DND-41 (cell line): ENCODE measurements at regions not wholly inside any gene's neighbourhood (a gene's known extent, or its start where the extent isn't known, plus 50 kb on each side); places are given as distances from the start of the nearest gene placed in this dataset.

Source experiments
- ATAC-seq: fragments of 200-7000 bp; cut with Tn5 transposase; 3 replicates; pipeline ENCODE4 v1.9.1; 2021; ENCODE audit warnings: low read depth; ENCODE audit not compliant: insufficient read depth
- DNase-seq: peaks from one replicate; pipeline ENCODE4 v3.0.0-alpha.2; 2020
- H2AFZ ChIP-seq: 2 replicates; pipeline ENCODE4 v1.6.0; 2012; ENCODE audit warnings: low read depth, low read length
- H3K27ac ChIP-seq: 2 replicates; pipeline ENCODE4 v1.5.1; 2012; ENCODE audit warnings: low read length, inconsistent platforms
- H3K27me3 ChIP-seq: fragments of 200-600 bp; sonication (generic); 2 replicates; pipeline ENCODE4 v1.6.0; 2012; ENCODE audit warnings: low read length, mild to moderate bottlenecking, inconsistent platforms; ENCODE audit not compliant: insufficient read depth, poor library complexity
- H3K36me3 ChIP-seq: 2 replicates; pipeline ENCODE4 v1.5.1; 2012; ENCODE audit warnings: low read length, inconsistent platforms; ENCODE audit not compliant: insufficient read depth
- H3K4me1 ChIP-seq: 2 replicates; pipeline ENCODE4 v1.5.1; 2012; ENCODE audit warnings: mild to moderate bottlenecking, low read length; ENCODE audit not compliant: insufficient read depth
- H3K4me2 ChIP-seq: 2 replicates; pipeline ENCODE4 v1.6.0; 2012; ENCODE audit warnings: mild to moderate bottlenecking, moderate library complexity, low read length, inconsistent platforms; ENCODE audit not compliant: insufficient read depth
- H3K4me3 ChIP-seq, 2 experiments: fragments of 200-600 bp in 1 of 2; shearing (Covaris generic) in 1 of 2; 2 replicates each; pipeline ENCODE4 v1.5.1; 2012 to 2016; ENCODE audit warnings: inconsistent platforms in 2 of 2, low read length in 2 of 2, mild to moderate bottlenecking in 2 of 2, low read depth in 1 of 2, moderate library complexity in 1 of 2
- H3K79me2 ChIP-seq: 2 replicates; pipeline ENCODE4 v1.6.0; 2012; ENCODE audit warnings: low read length, inconsistent platforms; ENCODE audit not compliant: insufficient read depth
- H3K9ac ChIP-seq: 2 replicates; pipeline ENCODE4 v1.6.0; 2012; ENCODE audit warnings: low read depth, mild to moderate bottlenecking, inconsistent platforms, low read length, moderate library complexity
- H3K9me3 ChIP-seq: 2 replicates; pipeline ENCODE4 v1.5.1; 2012; ENCODE audit warnings: low read length, moderate library complexity, mild to moderate bottlenecking, inconsistent platforms; ENCODE audit not compliant: insufficient read depth, severe bottlenecking
- H4K20me1 ChIP-seq: 2 replicates; pipeline ENCODE4 v1.6.0; 2012; ENCODE audit warnings: low read length; ENCODE audit not compliant: insufficient read depth
- EZH2 ChIP-seq: IDR thresholded peaks from 3 replicates; pipeline ENCODE4 v1.6.1; 2012; ENCODE audit warnings: borderline replicate concordance, low read depth, mild to moderate bottlenecking, moderate library complexity, low read length, inconsistent platforms; ENCODE audit not compliant: severe bottlenecking
- TF ChIP-seq, protein P1 (sequence below): IDR thresholded peaks from 2 replicates; pipeline ENCODE4 v1.5.1; 2012; ENCODE audit warnings: borderline replicate concordance, low read length, moderate library complexity, mild to moderate bottlenecking; ENCODE audit not compliant: poor library complexity, severe bottlenecking; ENCODE audit errors: extremely low read depth

DNA sequence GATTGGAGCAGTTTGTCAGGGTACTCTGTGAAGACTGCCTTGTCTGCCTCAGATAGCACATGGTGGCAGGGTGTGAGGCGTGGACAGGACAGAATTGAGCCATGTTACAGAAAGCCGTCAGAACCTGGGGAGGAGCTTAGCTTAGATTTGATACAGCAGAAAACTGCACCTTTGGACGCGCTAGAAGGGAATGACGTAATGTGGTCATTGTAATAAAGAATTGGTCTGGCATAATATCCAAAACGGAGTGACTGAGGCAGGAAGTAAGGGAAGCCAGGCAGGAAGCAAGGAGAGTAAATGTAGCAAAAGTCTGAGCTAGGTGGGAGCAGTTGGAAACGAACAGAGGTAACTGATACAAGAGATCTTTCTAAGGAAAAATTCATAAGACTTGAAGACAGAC lies 140.2 kb downstream of the CYB561 start:
- DNase-seq (no peak), ATAC-seq (no peak)
- no peak overlapping the region for H3K27ac ChIP-seq
- H3K27me3 ChIP-seq: no peaks in the 10 kb centered on the region
- no peaks in the 10 kb centered on the region for H3K36me3 ChIP-seq
- H4K20me1 ChIP-seq: no peaks in the 10 kb centered on the region
- no peaks in the 10 kb centered on the region for H3K79me2 ChIP-seq
- H3K4me2 ChIP-seq: no peak overlapping the region
- H3K4me3 ChIP-seq: no peak overlapping the region
- TF ChIP-seq EZH2: no peak
- TF ChIP-seq, protein P1, sequence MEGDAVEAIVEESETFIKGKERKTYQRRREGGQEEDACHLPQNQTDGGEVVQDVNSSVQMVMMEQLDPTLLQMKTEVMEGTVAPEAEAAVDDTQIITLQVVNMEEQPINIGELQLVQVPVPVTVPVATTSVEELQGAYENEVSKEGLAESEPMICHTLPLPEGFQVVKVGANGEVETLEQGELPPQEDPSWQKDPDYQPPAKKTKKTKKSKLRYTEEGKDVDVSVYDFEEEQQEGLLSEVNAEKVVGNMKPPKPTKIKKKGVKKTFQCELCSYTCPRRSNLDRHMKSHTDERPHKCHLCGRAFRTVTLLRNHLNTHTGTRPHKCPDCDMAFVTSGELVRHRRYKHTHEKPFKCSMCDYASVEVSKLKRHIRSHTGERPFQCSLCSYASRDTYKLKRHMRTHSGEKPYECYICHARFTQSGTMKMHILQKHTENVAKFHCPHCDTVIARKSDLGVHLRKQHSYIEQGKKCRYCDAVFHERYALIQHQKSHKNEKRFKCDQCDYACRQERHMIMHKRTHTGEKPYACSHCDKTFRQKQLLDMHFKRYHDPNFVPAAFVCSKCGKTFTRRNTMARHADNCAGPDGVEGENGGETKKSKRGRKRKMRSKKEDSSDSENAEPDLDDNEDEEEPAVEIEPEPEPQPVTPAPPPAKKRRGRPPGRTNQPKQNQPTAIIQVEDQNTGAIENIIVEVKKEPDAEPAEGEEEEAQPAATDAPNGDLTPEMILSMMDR: no peak
- H3K4me1 ChIP-seq: no peaks in the 10 kb centered on the region
- no peaks in the 10 kb centered on the region for H3K9me3 ChIP-seq
- H2AFZ ChIP-seq: no peak overlapping the region
- H3K9ac ChIP-seq: no peak overlapping the region

DNA sequence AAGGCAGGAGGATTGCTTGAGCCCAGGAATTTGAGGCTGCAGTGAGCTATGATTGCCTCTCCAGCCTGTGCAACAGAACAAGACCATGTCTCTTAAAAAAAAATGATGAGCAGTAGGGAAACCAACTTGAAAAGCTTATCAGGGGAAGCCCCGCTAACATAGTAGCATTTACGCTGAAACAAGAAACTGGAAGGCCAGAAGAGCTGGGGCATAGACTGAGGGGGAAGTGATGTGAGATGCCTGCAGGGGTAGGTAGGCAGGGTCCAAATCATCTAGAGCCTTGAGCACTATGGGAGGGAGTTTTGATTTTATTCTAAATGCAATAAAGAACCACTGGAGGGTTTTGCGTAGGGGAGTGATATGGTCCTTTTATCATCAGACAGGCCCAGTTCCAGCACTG lies 139.3 kb downstream of the CYB561 start:
- Histone ChIP-seq H3K79me2 (no peaks in the 10 kb centered on the region), H3K27me3 (no peaks in the 10 kb centered on the region), H3K9me3 (no peaks in the 10 kb centered on the region), H3K4me1 (no peaks in the 10 kb centered on the region), H3K4me3 (no peak overlapping the region), H3K9ac (no peak overlapping the region), H3K36me3 (no peaks in the 10 kb centered on the region), H4K20me1 (no peaks in the 10 kb centered on the region), H3K4me2 (no peak overlapping the region), H2AFZ (no peak overlapping the region), H3K27ac (no peak overlapping the region)
- ATAC-seq: no peak
- TF ChIP-seq EZH2: no peak
- TF ChIP-seq, protein P1: no peak
- DNase-seq: no peak

GRCh38 chr17:63308272-63308671 lies 137.8 kb downstream of the CYB561 start:
- Histone ChIP-seq H4K20me1 (no peaks in the 10 kb centered on the region), H3K79me2 (no peaks in the 10 kb centered on the region), H3K27me3 (no peaks in the 10 kb centered on the region), H3K4me1 (no peaks in the 10 kb centered on the region), H3K36me3 (no peaks in the 10 kb centered on the region), H3K4me3 (no peak overlapping the region), H3K9ac (no peak overlapping the region), H2AFZ (no peak overlapping the region), H3K27ac (no peak overlapping the region), H3K9me3 (no peaks in the 10 kb centered on the region), H3K4me2 (no peak overlapping the region)
- DNase-seq (no peak), ATAC-seq (no peak)
- TF ChIP-seq, protein P1: no peak
- TF ChIP-seq EZH2: no peak

DNA sequence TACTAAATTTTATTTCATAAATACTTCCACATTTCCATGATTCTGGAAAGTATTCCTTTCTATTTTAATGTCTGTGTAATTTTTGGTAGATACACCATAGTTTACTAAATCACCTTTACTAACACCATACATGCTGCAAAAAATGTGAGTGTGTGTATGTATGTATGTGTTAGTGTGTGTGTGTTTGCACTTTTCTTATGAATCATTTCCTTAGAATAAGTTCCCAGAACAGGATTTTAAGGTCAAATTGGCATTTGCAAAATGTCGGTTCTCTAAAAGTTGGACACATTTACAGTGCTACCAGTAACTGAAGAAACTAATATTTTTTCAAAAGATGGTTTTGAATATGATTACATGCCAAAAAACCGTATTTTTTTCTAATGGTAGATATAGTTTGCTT lies 137.1 kb downstream of the CYB561 start:
- Histone ChIP-seq H3K4me3 (no peak overlapping the region), H3K27ac (no peak overlapping the region), H3K79me2 (no peaks in the 10 kb centered on the region), H3K36me3 (no peaks in the 10 kb centered on the region), H2AFZ (no peak overlapping the region), H3K4me1 (no peaks in the 10 kb centered on the region), H3K9ac (no peak overlapping the region), H3K4me2 (no peak overlapping the region), H4K20me1 (no peaks in the 10 kb centered on the region), H3K9me3 (no peaks in the 10 kb centered on the region), H3K27me3 (no peaks in the 10 kb centered on the region)
- TF ChIP-seq, protein P1: no peak
- no peak for TF ChIP-seq EZH2
- DNase-seq (no peak), ATAC-seq (no peak)
